ENCODE measurements at regions not wholly inside any gene's neighbourhood (a gene's known extent, or its start where the extent isn't known, plus 50 kb on each side); places are given as distances from the start of the nearest gene placed in this dataset.

DNA sequence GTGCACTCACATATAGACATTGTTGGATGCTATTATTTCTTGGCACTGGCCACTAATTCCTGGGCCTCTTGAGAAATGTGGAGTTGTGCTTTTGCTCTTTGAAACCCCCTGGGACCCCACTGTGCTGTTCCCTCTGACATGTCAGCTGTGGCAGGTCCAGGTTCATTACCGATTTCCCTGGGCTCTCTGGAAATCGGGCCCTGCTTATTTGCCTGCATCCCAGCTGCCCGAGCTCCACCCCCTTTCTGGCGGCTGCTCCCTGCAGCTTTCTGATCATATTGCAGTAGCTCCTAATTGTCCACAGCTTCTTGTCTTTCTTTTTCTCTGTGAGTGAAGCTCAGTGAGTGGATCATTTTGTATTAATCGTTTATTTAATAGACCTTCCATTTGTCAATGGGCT is 183.7 kb upstream of the FAM78B start (continued):
- TF ChIP-seq CTCF (IDR thresholded peaks at IDR 0.05 in 2 of 3, conservative IDR thresholded peaks at IDR 0.05 in 1 of 3; ENCODE audit: borderline replicate concordance in 1 of 3, insufficient read depth in 1 of 3, low read depth in 2 of 3, low read length in 2 of 3) (no peak), ATF3 (IDR thresholded peaks at IDR 0.05) (no peak), EGR1 (IDR thresholded peaks at IDR 0.05; ENCODE audit: low read depth) (no peak)

DNA sequence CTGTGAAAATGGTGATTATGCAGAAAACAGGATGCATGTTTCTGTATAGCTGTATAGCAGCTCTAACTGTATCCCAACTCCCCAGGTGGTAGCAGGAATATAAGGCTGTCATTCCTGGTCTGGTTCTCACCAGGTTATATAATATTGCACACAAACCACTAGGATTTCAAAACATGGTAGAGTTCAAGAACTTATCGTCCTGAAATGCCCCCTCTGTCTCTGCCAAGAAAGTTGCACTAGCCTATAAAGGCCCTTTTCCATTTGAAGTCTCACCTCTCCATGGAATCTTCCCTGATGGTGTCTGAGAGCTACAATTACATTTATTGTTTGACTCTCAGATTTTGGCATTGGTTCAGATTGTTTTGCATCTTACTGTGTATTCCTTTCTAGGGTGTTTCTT is 184.9 kb upstream of the FAM78B start:
- RAD21 ChIA-PET (ENCODE audit: low non-redundant PET in 1 of 2, low total read pairs in 2 of 2, uncharacterized antibody in 2 of 2, unreplicated experiment in 2 of 2), result no interaction called here
- H3K27me3 ChIP-seq (ENCODE audit: insufficient read depth, low read length), result peaks cover 31% of the 10 kb centered on the region
- no peaks in the 10 kb centered on the region for H3K9me3 ChIP-seq (ENCODE audit: control insufficient read depth in 1 of 2, insufficient read depth in 1 of 2, low read depth in 1 of 2, low read length in 2 of 2)
- no peak overlapping the region for H3K4me2 ChIP-seq (ENCODE audit: low read length)
- no peaks in the 10 kb centered on the region for H3K4me1 ChIP-seq (ENCODE audit: control insufficient read depth in 1 of 2, insufficient read depth in 2 of 2, low read length in 2 of 2)
- no peaks in the 10 kb centered on the region for H3K79me2 ChIP-seq (ENCODE audit: insufficient read depth, low read length)
- DNase-seq (ENCODE audit: low read depth, low spot score) (no peak), ATAC-seq (no peak)
- CTCF ChIA-PET, result no interaction called here
- H3K4me3 ChIP-seq (replicated peaks in 1 of 2; ENCODE audit: low read depth in 1 of 2, low read length in 2 of 2), result no peak overlapping the region
- H3K9me2 ChIP-seq (ENCODE audit: insufficient read depth), result no peaks in the 10 kb centered on the region
- BruUV-seq (replicated peaks), result no TSS peak
- no peaks in the 10 kb centered on the region for H4K20me1 ChIP-seq (ENCODE audit: insufficient read depth)
- intact Hi-C loops (cut with micrococcal nuclease), result no loop called here
- H3K27ac ChIP-seq (ENCODE audit: low read depth, low read length), result no peak overlapping the region
- no peaks in the 10 kb centered on the region for H3K36me3 ChIP-seq (ENCODE audit: control insufficient read depth in 1 of 2, insufficient read depth in 2 of 2, low read length in 2 of 2)
- TF ChIP-seq CTCF (IDR thresholded peaks at IDR 0.05 in 2 of 3, conservative IDR thresholded peaks at IDR 0.05 in 1 of 3; ENCODE audit: borderline replicate concordance in 1 of 3, insufficient read depth in 1 of 3, low read depth in 2 of 3, low read length in 2 of 3) (no peak), REST (IDR thresholded peaks at IDR 0.05; ENCODE audit: low read depth) (no peak), POLR2AphosphoS5 (IDR thresholded peaks at IDR 0.05; ENCODE audit: low read depth, low read length) (no peak)
- TF ChIP-seq, protein P1, sequence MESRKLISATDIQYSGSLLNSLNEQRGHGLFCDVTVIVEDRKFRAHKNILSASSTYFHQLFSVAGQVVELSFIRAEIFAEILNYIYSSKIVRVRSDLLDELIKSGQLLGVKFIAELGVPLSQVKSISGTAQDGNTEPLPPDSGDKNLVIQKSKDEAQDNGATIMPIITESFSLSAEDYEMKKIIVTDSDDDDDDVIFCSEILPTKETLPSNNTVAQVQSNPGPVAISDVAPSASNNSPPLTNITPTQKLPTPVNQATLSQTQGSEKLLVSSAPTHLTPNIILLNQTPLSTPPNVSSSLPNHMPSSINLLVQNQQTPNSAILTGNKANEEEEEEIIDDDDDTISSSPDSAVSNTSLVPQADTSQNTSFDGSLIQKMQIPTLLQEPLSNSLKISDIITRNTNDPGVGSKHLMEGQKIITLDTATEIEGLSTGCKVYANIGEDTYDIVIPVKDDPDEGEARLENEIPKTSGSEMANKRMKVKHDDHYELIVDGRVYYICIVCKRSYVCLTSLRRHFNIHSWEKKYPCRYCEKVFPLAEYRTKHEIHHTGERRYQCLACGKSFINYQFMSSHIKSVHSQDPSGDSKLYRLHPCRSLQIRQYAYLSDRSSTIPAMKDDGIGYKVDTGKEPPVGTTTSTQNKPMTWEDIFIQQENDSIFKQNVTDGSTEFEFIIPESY (IDR thresholded peaks at IDR 0.05; ENCODE audit: extremely low read depth, insufficient replicate concordance, low read length), result no peak
- no peak overlapping the region for H2AFZ ChIP-seq (ENCODE audit: low read depth, low read length, poor library complexity, severe bottlenecking)
- H3K9ac ChIP-seq (ENCODE audit: low read length), result no peak overlapping the region
- POLR2A ChIA-PET, result no interaction called here
